CD4-positive, alpha-beta memory T cell (primary cell): ENCODE measurements at regions not wholly inside any gene's neighbourhood (a gene's known extent, or its start where the extent isn't known, plus 50 kb on each side); places are given as distances from the start of the nearest gene placed in this dataset.

Experiments used
- CTCF ChIA-PET: fragments of 350-600 bp; sonication (Branson Sonifier 250); formaldehyde crosslinking; loops from one replicate; lab custom pipeline; 2021; ENCODE audit warnings: inconsistent platforms; ENCODE audit not compliant: partially characterized antibody; lab: Charles Lee
- POLR2A ChIA-PET: fragments of 350-600 bp; sonication (Branson Sonifier 250); formaldehyde crosslinking; loops from one replicate; lab custom pipeline; 2021; ENCODE audit not compliant: partially characterized antibody; lab: Charles Lee
- DNase-seq, 5 donors: peaks; one replicate each; pipeline versions ENCODE4 v3.0.0 to v3.0.0-alpha.2; 2020 to 2022; ENCODE audit warnings: mixed read lengths in 1 of 5
- H3K27ac ChIP-seq: one replicate; pipeline ENCODE4 v1.7.0; 2013; ENCODE audit warnings: low read depth, low read length
- H3K27me3 ChIP-seq: 2 replicates; pipeline ENCODE4 v1.7.0; 2013; ENCODE audit warnings: mild to moderate bottlenecking, low read length, moderate library complexity; ENCODE audit not compliant: insufficient read depth
- H3K36me3 ChIP-seq: 2 replicates; pipeline ENCODE4 v1.7.0; 2013; ENCODE audit warnings: mild to moderate bottlenecking, low read length, moderate library complexity; ENCODE audit not compliant: insufficient read depth
- H3K4me1 ChIP-seq: 2 replicates; pipeline ENCODE4 v1.7.0; 2013; ENCODE audit warnings: mild to moderate bottlenecking, low read length, moderate library complexity; ENCODE audit not compliant: insufficient read depth
- H3K4me3 ChIP-seq, 2 donors: one replicate each; pipeline ENCODE4 v1.7.0; 2013; ENCODE audit warnings: low read length in 2 of 2, mild to moderate bottlenecking in 1 of 2
- H3K9me3 ChIP-seq, 2 donors: one replicate each; pipeline ENCODE4 v1.7.0; 2013; ENCODE audit warnings: low read length in 2 of 2, control low read depth in 1 of 2; ENCODE audit not compliant: control insufficient read depth in 1 of 2
- H3K27ac Mint-ChIP-seq, 7 donors: one replicate each; pipeline ENCODE4 v1.8.0; 2020 to 2021; ENCODE audit warnings: mixed read lengths in 7 of 7, mild to moderate bottlenecking in 6 of 7, inconsistent platforms in 3 of 7, moderate library complexity in 3 of 7
- H3K27me3 Mint-ChIP-seq, 2 donors: one replicate each; pipeline ENCODE4 v1.8.0; 2020 to 2021; ENCODE audit warnings: mixed read lengths in 2 of 2
- H3K36me3 Mint-ChIP-seq, 2 donors: one replicate each; pipeline ENCODE4 v1.8.0; 2020 to 2021; ENCODE audit warnings: mixed read lengths in 2 of 2, inconsistent platforms in 1 of 2, mild to moderate bottlenecking in 1 of 2
- H3K4me1 Mint-ChIP-seq, 4 donors: one replicate each; pipeline ENCODE4 v1.8.0; 2020 to 2021; ENCODE audit warnings: mixed read lengths in 4 of 4, mild to moderate bottlenecking in 1 of 4
- H3K4me3 Mint-ChIP-seq, 8 donors: one replicate each; pipeline ENCODE4 v1.8.0; 2020 to 2021; ENCODE audit warnings: mixed read lengths in 8 of 8, mild to moderate bottlenecking in 7 of 8, moderate library complexity in 6 of 8, inconsistent platforms in 3 of 8
- H3K9me3 Mint-ChIP-seq, 8 donors: one replicate each; pipeline ENCODE4 v1.8.0; 2020 to 2021; ENCODE audit warnings: mixed read lengths in 8 of 8, mild to moderate bottlenecking in 5 of 8, inconsistent platforms in 3 of 8, moderate library complexity in 1 of 8
- intact Hi-C: fragments of 100-400 bp; cut with micrococcal nuclease; formaldehyde crosslinking; loops from one replicate; pipeline ENCODE4 v1.15.1; 2023

DNA sequence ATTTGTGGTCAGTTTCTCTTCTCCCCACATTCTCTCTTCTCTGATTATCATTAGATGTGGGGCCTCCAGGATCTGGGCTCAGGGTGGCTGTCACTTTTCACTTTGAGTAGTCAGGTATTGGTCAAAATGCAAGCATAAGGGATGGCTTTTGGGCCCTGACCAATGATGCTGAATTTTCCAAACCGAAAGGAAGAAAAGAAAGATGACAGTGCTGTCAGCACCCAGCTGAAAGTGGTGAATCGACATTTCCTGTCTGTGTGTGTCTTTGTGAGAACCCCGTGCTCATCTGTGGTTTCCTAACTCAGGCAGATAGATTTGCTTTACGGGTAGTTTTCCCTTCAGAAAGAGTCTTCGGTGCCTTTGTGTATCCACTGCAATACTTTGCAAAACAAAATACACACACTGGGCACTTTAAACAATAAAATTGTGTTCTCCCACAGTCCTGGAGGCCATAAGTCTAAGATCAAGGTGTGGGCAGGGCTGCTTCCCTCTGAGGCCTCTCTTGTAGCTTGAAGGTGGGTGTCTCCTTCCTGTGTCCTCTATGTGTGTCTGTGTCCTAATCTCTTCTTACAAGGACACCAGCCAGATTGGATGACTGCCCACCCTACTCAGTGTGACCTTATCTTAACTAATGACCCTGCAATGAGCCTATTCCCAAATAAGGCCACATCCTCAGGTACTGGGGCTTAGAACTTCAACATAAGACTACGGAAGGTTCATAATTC, 274.8 kb upstream of the AJAP1 start:
- Histone ChIP-seq H3K9me3 (no peaks in the 10 kb centered on the region), H3K27ac (no peak overlapping the region), H3K27me3 (no peaks in the 10 kb centered on the region), H3K4me1 (no peaks in the 10 kb centered on the region), H3K4me3 (no peak overlapping the region), H3K36me3 (no peaks in the 10 kb centered on the region)
- Mint-ChIP-seq H3K27me3 (peaks cover 0 to 10% of the 10 kb centered on the region in 2 donors), H3K4me1 (peaks cover 0 to 6% (median 0%) of the 10 kb centered on the region in 4 donors), H3K4me3 (no peak overlapping the region), H3K9me3 (peaks cover 0 to 30% (median 21%) of the 10 kb centered on the region in 8 donors), H3K36me3 (no peaks in the 10 kb centered on the region), H3K27ac (no peak overlapping the region)
- ChIA-PET CTCF (no interaction called here), POLR2A (no interaction called here)
- DNase-seq = no peak
- intact Hi-C loops = no loop called here

DNA sequence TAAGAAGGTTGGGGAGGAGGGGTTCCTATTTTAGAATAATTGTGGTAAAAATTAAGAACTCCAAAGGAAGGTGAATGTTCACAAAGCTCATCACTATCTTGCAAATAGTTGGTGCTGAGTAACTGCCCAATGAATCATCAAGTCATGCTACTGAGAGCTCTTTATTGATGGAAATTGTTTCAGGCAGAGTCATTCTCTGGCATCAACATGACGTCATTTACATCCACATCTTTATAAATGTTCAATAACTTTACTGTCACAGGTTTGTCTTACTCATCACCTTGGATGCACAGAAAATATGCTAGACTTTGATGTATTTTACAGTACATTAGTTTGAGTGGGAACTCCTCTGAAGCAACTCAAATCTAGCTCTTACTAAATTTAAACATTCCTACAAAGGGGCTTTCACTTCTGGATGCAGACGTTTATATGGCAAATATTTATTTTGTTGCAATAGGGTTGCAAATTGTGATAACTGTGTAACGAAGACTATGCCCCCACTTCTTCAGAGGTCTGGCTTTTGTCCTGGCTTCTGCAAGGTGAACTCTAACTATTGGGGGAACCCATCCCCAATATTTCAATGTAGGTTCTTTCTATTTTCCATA, 273.7 kb upstream of the AJAP1 start:
- POLR2A ChIA-PET = no interaction called here
- peaks cover 0 to 9% of the 10 kb centered on the region in 2 donors for H3K27me3 Mint-ChIP-seq
- no peaks in the 10 kb centered on the region for H3K27me3 ChIP-seq
- H3K36me3 Mint-ChIP-seq = no peaks in the 10 kb centered on the region
- no peak overlapping the region for H3K4me3 ChIP-seq
- no peak overlapping the region for H3K27ac ChIP-seq
- H3K4me3 Mint-ChIP-seq = no peak overlapping the region
- no peaks in the 10 kb centered on the region for H3K9me3 ChIP-seq
- no peaks in the 10 kb centered on the region for H3K36me3 ChIP-seq
- DNase-seq = no peak
- H3K9me3 Mint-ChIP-seq = peaks cover 0 to 30% (median 21%) of the 10 kb centered on the region in 8 donors
- H3K27ac Mint-ChIP-seq = no peak overlapping the region
- intact Hi-C loops = no loop called here
- H3K4me1 ChIP-seq = no peaks in the 10 kb centered on the region
- CTCF ChIA-PET = no interaction called here
- peaks cover 0 to 6% (median 0%) of the 10 kb centered on the region in 4 donors for H3K4me1 Mint-ChIP-seq

DNA sequence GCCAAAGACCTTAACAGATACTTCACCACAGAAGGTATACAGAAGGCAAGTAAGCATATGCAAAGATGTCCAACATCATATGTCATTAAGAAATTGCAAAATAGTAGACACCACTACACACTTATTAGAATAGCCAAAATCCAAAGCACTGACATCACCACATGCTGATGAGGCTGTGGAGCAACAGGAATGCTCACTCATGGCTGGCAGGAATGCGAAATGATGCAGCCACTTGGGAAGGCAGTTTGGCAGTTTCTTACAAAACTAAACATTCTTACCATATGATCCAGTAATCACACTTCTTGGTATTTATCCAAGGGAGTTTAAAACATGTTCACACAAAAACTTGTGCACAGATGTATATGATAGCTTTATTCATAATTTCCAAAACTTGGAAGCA, 261.2 kb upstream of the AJAP1 start:
- DNase-seq = no peak
- Mint-ChIP-seq H3K27ac (no peak overlapping the region), H3K4me1 (no peaks in the 10 kb centered on the region), H3K36me3 (no peaks in the 10 kb centered on the region), H3K9me3 (peaks cover 0 to 23% (median 11%) of the 10 kb centered on the region in 8 donors), H3K27me3 (peaks cover 10 to 18% of the 10 kb centered on the region in 2 donors), H3K4me3 (no peak overlapping the region)
- POLR2A ChIA-PET = no interaction called here
- no peak overlapping the region for H3K4me3 ChIP-seq
- intact Hi-C loops = no loop called here
- no peaks in the 10 kb centered on the region for H3K36me3 ChIP-seq
- no peaks in the 10 kb centered on the region for H3K9me3 ChIP-seq
- H3K27ac ChIP-seq = no peak overlapping the region
- CTCF ChIA-PET = no interaction called here
- H3K4me1 ChIP-seq = no peaks in the 10 kb centered on the region
- no peaks in the 10 kb centered on the region for H3K27me3 ChIP-seq

DNA sequence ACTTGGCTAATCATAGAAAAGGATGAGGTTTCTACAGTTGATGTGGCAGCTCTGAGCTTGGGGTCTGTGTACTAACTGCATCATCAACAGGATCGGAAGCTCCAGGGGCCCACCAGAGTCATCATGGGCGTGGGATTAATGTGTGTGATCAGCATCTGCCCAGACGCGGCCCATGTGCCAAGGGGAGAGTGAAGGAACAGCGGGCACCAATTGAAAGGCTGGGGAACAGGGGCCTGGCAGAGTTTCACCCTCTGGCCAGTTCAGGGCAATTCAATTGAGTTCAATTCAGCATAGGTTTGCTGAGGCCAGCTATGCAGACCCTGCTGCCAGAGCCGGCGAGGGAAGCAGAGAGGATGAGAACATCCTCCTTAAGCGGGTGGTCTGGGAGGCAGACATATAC, 260.0 kb upstream of the AJAP1 start:
- Mint-ChIP-seq H3K9me3 (peaks cover 0 to 23% (median 11%) of the 10 kb centered on the region in 8 donors), H3K27me3 (peaks cover 11 to 15% of the 10 kb centered on the region in 2 donors), H3K4me1 (no peaks in the 10 kb centered on the region), H3K4me3 (no peak overlapping the region), H3K27ac (no peak overlapping the region), H3K36me3 (no peaks in the 10 kb centered on the region)
- H3K9me3 ChIP-seq = no peaks in the 10 kb centered on the region
- no peak for DNase-seq
- H3K4me1 ChIP-seq = no peaks in the 10 kb centered on the region
- H3K36me3 ChIP-seq = no peaks in the 10 kb centered on the region
- ChIA-PET CTCF (no interaction called here), POLR2A (no interaction called here)
- intact Hi-C loops = no loop called here
- no peak overlapping the region for H3K27ac ChIP-seq
- no peaks in the 10 kb centered on the region for H3K27me3 ChIP-seq
- H3K4me3 ChIP-seq = no peak overlapping the region

DNA sequence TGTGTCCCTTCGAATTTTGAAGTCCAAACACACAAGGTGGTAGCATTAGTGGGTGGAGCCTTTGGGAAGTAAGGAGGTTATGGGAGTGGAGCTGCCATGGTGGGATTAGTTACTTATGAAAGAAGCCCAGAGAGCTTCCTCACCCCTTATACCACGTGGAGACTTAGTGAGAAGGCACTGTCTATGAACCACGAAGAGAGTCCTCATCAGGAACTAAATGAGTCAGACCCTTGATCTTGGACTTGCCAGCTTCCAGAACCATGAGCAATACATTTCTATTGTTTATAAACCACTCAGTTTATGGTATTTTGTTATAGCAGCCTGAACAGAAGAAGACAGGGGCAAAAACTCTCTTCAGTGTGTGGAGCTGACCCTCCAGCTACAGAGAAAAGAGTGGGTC, 259.3 kb upstream of the AJAP1 start:
- Mint-ChIP-seq H3K27me3 (peaks cover 10 to 12% of the 10 kb centered on the region in 2 donors), H3K36me3 (no peaks in the 10 kb centered on the region), H3K4me3 (no peak overlapping the region), H3K9me3 (peaks cover 0 to 23% (median 11%) of the 10 kb centered on the region in 8 donors), H3K4me1 (no peaks in the 10 kb centered on the region), H3K27ac (no peak overlapping the region)
- DNase-seq = no peak
- Histone ChIP-seq H3K27me3 (no peaks in the 10 kb centered on the region), H3K27ac (no peak overlapping the region), H3K4me3 (no peak overlapping the region), H3K36me3 (no peaks in the 10 kb centered on the region), H3K4me1 (no peaks in the 10 kb centered on the region), H3K9me3 (no peaks in the 10 kb centered on the region)
- intact Hi-C loops = no loop called here
- ChIA-PET POLR2A (no interaction called here), CTCF (no interaction called here)

DNA sequence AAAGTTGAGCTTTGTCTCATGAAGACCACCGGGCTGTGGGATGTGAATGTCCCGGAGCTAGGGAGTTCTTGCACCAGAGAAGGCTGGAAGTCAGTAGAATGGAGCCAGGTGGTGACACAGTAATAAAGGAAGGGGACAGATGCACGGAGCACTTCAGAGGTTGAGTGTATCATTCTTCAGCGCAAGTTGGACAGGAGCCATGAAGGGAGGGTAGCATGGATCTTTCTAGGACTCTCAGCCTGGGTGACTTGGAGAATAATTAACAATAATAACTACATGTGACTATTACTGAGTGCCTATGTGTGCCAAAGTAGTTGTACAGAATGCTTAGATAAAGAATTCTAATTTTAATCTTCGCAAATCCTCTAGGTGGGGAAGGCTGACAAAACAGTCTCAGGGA, 258.7 kb upstream of the AJAP1 start:
- no peaks in the 10 kb centered on the region for H3K36me3 ChIP-seq
- Mint-ChIP-seq H3K4me3 (no peak overlapping the region), H3K27me3 (peaks cover 10 to 12% of the 10 kb centered on the region in 2 donors), H3K4me1 (no peaks in the 10 kb centered on the region), H3K9me3 (peaks cover 0 to 23% (median 11%) of the 10 kb centered on the region in 8 donors), H3K27ac (no peak overlapping the region), H3K36me3 (no peaks in the 10 kb centered on the region)
- H3K4me3 ChIP-seq = no peak overlapping the region
- CTCF ChIA-PET = no interaction called here
- intact Hi-C loops = no loop called here
- no peaks in the 10 kb centered on the region for H3K9me3 ChIP-seq
- no peak overlapping the region for H3K27ac ChIP-seq
- H3K4me1 ChIP-seq = no peaks in the 10 kb centered on the region
- H3K27me3 ChIP-seq = no peaks in the 10 kb centered on the region
- no peak for DNase-seq
- POLR2A ChIA-PET = no interaction called here

DNA sequence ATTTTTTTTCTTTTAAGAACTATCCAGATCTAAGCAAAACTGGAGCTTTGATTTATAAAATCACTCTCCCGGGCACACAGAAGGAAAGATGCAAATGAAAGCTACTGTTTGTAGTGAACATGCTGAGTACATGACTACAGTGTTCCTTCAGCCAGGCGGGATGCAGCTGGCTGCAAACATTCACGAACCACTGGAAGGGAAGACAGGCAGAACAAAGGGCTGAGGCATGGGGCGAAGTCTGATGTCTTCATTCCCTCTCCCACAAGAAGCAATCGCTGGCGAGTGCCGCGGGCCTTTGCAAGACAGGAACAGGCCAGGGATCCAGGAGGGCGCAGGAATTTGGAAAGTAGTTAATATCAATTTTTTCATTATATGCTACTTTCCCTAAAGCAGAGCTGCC, 257.9 kb upstream of the AJAP1 start:
- intact Hi-C loops = no loop called here
- H3K27me3 Mint-ChIP-seq = peaks cover 8 to 9% of the 10 kb centered on the region in 2 donors
- no peak for DNase-seq
- Histone ChIP-seq H3K27me3 (no peaks in the 10 kb centered on the region), H3K4me1 (no peaks in the 10 kb centered on the region), H3K36me3 (no peaks in the 10 kb centered on the region), H3K27ac (no peak overlapping the region), H3K9me3 (no peaks in the 10 kb centered on the region), H3K4me3 (no peak overlapping the region)
- no peak overlapping the region for H3K27ac Mint-ChIP-seq
- H3K4me3 Mint-ChIP-seq = no peak overlapping the region
- H3K9me3 Mint-ChIP-seq = peaks cover 0 to 20% (median 11%) of the 10 kb centered on the region in 8 donors
- no peaks in the 10 kb centered on the region for H3K4me1 Mint-ChIP-seq
- POLR2A ChIA-PET = no interaction called here
- CTCF ChIA-PET = no interaction called here
- no peaks in the 10 kb centered on the region for H3K36me3 Mint-ChIP-seq
